HG02763 (cell line): ENCODE measurements at regions not wholly inside any gene's neighbourhood (a gene's known extent, or its start where the extent isn't known, plus 50 kb on each side); places are given as distances from the start of the nearest gene placed in this dataset.

Experiments used
- ATAC-seq: cut with Tn5 transposase; IDR thresholded peaks from one replicate; pipeline ENCODE4 v1.9.1; 2021; ENCODE audit warnings: mild to moderate bottlenecking, moderate library complexity; ENCODE audit not compliant: unreplicated experiment

DNA sequence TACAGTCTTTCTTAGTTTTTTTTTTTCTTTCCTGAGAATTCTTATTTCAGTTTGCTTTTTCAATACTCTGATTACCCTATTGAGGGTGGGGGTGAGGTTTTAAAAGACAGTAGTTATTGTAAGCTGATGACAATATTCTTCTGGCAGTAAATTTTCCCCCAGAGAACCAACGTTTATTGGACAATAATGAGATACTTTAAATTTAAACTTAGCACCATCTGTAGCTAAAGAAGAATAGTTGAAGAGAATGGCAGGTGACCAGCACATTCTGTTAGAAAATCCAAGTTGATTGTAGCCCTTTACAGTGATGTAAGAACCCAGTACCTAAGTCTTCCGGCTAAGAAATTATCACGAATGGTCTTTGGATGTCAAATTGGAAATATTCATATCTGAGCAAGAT, 364.6 kb upstream of the LYPLAL1 start:
- ATAC-seq: no peak

DNA sequence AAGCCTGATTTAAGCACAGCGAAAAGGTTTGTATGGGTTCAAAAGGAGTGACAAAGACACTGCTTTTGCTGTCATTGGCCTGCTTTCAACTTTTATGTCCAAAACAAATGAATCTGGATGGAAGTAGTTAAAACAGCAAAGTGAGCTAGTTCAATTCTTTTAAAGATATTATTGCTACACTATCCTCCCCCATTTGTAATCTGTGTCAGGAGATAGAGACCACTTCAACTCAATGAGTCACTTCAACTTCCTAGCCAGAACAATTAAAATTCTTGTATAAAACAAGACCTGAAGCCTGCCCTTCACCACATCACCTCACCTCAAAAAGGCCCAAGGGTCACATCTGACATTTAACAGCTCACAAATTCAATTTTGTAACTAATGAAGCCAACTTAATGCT, 364.1 kb upstream of the LYPLAL1 start:
- no peak for ATAC-seq

DNA sequence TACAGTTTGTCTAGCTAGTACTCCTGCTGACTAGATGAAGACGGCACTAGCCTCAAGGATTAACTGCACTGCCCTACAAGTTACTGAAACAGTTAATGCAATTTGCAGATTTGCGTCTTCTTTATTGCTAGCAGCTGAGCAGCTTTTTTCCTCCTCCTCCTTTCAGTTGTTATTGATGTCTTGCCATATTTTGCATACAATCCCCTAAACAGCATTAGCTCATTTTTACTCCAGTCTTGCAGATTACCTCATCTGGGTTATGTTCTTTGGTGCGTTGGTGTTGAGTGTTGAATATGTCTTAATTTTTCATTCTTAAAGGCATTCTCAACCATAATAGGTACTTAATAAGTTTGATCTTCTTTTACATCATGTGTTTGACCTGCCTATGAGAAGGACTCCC, 363.4 kb upstream of the LYPLAL1 start:
- no peak for ATAC-seq

DNA sequence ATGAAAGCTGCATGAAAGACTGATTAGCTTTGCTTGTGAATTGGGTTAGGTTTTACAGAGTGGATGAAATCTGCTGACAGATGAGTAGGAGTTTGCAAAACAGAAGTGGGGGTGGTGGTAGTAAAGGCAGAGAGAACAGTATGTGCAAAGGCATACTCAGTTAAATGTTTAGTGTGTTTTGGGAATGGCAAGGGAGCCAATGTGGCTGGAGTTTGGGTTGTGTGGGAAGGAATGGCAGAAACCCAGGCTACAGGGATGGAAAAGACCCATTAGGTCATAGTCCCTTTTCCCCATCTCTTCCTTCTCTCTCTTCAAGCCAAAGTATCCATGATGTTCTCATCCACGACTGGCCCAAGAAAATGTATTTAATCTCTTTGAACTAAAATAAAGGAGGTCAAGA, 362.2 kb upstream of the LYPLAL1 start:
- no peak for ATAC-seq

DNA sequence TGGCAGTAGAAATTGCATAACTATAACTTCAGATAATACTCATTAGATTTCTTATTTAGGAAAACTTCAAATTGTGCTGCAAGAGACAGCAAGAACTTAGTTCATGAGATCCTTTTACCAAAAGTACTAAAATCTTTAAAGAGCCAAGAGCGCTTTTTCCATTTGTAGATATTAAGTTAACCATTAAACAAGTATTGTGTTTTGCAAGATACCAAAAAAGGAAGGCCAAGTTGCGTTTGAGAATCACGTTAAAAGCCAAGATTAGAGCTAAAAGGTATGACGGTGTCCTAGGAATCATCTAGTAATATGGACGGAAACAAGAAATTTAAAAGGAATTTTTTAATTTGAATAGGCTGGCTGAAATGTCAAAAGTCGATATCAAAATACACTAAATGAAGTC, 361.3 kb upstream of the LYPLAL1 start:
- ATAC-seq: no peak

DNA sequence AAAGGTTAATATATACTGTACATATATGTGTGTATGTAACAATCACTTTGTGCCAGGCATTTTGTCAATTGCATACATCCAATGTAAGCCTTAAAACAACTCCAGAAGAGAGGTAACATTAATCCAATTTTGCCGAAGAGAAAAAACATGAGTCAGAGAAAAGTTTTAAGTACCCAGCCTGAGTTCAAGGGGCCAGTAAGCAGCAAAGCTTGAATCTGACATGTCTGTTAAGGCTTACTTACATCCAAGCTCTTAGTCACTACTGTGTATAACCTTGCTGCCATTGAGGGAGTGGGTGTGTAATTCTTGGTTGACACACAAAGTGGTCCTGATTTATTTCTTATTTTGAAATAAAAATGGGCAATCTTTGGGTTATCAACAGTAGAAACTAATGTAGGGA, 360.4 kb upstream of the LYPLAL1 start:
- ATAC-seq: no peak

DNA sequence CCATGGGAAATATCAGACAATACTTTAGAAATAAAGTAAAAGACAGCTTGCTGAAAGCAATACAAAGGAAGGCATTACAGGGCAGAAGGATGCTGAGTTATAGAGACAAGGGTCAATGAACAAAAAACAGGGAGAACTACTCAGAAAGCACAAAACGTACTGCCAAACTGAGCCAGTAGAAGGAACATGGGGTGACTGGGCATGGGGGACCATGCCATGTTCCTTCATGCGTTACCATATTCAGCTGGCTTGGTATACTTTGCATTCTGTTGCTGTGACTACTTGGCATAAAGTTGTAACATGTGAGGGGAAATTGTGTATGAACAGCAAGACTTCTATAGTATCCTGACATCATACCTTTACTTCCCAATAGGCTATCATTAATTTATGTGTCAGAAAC, 358.6 kb upstream of the LYPLAL1 start:
- ATAC-seq: no peak

DNA sequence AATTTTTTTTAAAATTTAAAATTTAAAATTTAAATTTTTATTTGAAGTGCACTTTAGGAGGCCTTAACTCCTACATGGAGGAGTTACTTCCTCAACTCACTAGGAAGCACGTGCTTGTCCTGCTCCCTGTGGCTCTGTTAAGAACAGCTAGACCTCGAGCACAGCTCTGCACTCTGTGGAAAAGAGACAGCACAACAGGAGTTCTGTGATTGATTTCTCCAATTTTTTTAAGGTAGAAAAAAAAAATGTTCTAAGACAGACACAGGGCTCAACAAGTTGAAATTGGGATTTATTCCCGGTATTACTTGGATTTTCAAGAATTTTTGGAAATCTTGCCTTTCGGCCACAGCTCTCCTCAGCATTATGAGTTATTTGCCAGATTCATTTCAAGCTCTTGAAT, 356.6 kb upstream of the LYPLAL1 start:
- no peak for ATAC-seq

DNA sequence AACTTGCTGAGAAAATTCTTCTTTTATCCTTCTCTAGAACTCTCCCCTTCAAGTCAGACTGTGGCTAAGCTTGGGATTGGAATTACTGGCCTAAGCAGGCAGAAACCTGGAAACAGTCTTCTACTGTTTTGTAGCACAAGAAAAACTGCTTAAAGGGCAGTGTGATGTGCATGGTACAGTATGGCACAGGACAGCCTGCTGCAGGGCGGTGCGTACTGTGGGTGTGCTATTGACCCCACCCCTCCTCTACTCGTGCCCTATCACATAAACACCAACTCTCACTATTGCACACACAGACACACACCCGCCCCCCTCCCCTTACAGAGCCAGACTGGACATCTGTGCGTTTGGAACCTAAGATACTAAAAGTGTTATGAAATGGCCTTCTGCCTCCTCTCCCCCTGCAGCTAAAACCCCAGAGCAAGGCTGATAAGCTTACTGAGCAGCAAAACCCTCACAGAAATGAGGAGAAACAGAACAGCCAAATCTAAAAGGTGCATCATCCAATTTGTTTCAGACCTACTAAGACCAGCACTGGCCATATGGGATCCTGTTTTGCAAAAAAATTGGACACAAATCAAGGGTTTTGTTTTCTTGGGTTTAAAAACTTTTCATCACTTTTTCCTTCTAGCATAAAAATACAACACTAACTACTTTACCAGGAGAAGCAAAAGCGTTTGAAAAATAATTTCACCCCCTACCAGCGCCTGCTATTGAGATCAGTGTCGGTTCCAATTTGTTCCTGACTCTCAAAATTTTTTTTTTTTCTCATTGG, 355.8 kb upstream of the LYPLAL1 start:
- ATAC-seq: no peak

DNA sequence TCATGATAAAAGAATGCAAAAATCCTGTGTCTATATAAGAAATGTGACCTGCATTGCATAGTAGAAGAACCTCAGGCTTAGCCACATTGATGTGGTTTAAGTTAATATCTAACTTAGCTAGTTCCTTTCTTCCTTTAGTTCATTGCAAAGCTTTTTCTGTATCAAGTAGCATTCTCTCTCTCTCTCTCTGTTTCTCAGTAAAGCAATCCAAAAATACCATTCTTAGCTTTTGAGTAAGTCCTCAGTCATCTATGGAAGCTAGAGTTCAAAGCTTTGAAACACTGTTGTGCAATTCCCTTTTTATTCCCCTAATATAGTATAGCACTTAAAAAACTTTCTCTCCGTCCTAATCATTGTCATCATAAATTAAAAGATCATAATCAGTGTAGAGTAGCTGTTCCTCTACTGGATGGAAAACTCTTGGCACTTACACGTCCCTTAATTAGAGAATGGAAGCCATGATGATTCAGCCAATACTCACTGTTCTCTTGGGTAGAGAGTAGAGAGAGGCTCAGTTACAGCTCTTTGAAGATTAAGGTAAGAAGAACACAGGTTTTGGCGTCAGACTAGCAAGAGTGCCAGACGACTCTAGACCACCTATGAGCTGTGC, 350.3 kb upstream of the LYPLAL1 start:
- ATAC-seq: peak; percentile 65

DNA sequence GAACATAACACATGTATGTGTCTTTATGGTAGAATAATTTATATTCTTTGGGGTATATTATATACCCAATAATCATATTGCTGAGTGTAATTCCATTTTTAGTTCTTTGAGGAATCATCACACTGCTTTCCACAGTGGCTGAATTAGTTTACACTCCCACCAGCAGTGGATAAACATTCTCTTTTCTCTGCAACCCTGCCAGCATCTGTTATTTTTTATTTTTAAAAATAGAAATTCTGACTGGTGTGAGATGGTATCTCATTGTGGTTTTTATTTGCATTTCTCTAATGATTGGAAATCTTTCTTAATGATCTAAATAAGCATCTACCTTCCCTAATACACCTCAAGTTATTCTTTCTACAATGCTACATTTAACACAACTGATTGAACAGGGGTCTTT, 346.2 kb upstream of the LYPLAL1 start:
- ATAC-seq: no peak

DNA sequence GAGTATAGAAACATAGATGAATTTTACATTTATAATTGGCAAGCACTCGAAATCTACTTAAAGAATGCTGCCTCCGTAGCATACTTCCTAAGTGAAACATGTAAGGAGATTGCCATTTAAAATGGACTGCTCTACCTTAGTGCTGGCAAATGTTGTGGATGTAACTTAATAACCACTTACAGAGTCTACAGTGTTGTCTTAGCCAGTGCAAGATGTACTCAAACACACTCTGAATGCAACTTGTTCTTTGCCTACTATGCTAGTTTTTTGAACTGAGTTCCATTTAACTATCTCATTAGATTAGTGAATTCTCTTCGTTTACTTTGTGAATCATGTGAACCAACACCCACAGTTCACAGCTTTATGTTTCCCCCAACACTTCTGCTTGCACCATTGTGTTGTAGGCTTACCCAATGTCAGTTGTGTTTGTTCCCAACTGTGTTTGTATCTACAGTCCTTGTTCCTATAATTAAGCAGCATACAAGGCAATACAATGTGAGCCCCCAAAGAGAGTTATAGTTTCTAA, 345.5 kb upstream of the LYPLAL1 start:
- ATAC-seq: no peak

DNA sequence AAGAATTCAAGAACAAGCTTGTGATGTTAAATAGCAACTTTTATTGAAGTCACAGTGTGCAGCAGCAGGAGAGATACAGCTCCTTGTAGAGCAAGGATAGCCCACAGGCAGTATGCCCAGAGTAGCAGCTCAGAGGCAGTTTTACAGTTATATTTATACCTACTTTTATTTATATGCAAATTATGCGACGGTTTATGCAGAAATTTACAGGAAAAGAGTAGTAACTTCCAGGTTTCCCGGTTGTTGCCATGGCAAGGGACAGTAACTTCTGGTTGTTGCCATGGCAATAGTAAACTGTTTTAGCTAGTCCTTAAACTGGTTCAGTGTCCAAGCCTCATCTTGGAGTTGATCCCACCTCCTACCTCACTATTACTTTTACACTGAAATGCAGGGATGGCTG, 344.6 kb upstream of the LYPLAL1 start:
- ATAC-seq: no peak

DNA sequence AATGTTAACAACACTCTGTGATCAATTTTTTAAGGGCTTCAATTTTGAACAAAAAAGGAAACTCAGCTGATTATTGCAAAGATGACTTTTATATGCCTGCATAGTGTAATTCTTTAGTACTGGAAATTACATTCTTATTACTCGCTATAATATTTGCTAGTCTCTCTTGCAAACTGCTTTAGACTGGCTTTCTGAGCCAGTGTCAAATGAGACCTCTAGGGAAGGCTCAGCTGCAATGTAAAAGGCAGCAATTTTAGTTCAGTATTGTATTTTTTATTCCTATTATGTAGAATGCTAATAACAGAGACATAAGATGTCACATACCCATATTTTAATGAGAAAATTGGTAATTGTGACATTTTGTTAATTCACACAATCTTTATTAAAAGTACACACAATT, 338.1 kb upstream of the LYPLAL1 start:
- ATAC-seq: no peak

DNA sequence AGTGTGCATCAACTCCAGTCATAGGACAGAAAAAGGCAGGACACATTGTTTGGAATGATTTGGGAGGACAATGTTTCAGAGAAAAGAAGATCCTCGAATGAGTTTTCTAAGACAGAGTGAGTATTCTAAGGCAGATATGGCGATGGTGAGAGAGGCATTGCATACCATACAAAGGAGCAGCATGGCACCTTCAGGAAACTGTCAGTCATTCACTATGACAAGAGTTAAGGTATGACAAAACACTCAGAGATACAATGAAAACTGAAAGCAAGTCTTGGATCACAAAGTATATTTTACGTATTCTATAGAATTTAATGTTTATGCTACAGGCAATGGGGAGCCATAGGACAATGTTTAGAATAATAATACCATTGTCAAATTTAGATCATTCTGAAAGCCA, 337.4 kb upstream of the LYPLAL1 start:
- ATAC-seq: no peak

DNA sequence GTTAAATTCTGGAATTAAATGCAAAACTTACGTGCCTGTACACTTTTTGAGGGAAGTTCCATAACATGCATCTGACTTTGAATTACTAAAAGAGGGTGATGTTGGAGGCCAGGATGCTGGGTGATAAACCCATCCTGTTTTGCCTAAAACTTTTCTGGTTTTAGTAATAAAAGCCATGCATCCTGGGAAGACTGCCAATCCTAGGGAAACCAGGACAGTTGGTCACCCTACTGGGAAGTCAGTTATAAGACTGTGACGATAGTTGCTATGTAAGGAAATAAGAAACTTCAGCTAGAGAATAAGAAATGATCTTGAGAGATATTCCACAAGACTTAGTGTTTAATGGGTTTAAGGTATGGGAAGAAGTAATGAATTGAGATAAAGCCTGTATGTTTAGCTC, 336.6 kb upstream of the LYPLAL1 start:
- no peak for ATAC-seq

DNA sequence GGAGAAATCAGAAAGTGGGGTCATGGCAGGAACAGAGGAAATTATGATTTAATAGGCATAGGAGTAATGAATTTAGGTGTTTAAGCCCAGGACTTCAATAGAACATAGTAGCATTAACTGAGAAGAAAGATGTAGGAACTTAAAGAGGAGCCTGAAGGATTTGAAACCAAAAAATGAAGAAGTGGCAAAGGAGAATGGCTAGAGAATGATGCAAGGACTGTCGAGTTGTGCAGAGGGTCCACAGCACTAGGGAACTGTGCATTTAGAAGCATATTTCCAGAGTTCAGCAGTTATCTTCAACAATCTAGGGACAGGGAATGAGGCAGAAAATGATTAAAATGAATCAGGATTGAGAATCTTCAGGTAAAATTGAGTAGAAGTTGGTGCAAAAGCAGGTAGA, 328.1 kb upstream of the LYPLAL1 start:
- ATAC-seq: no peak

DNA sequence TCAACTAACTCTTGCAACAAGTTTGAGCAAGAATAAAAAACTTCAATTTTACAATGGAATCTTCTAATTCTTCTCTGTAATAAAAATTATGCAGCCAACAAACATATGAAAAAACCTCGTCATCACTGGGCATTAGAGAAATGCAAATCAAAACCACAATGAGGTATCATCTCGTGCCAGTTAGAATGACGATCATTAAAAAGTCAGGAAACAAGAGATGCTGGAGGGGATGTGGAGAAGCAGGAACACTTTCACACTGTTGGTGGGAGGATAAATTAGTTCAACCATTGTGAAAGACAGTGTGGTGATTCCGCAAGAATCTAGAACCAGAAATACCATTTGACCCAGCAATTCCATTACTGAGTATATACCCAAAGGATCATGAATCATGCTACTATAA, 327.5 kb upstream of the LYPLAL1 start:
- no peak for ATAC-seq

DNA sequence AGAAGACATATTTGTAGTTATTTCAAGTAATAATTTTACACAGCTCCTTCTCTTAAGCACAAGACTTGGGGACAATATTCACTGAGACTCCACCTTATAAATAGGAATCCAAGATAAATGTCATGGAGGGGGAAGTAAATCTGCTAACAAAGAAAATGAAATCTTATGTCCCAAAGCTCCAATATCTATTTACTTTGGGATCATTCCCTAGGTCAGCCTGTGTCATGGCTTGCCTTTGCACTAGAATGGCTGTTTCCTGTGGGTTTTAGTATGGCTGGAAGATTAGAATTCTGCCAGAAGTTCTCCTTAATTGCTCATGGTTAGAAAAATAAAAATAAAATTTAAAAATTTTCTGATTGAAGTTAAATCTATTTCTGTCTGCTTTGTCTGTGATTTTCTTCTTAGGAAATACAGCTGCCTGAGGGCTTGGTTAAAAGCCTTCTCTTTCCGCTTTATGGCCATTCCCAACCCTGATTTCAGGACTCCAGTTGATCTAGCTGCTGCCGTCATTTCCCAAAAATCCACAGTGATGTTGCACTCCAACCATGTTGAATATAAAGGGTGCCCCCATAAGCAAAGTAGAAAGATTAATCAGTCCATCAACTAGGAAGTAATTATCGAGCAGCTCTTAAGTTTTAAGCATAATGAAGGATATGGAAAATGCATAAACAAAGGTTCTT, 326.4 kb upstream of the LYPLAL1 start:
- ATAC-seq: no peak

DNA sequence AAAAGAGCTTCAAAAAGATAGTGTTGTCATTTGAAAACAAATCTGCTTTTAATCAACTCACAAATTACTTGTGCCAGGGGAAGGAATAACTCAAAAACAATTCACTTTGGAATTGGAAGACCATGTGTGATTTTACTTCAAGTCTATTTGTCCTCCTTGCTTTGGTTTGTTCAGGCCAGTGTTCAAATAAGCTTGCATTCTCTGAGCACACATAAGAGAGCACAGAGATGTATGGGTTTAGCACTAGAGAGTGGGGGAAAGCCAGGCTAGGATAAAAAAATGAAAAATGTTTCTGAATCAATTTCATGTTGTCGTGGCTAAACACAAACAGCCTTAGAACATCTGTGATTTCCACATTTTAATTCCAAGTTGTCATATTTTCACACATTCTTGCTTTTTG, 325.7 kb upstream of the LYPLAL1 start:
- ATAC-seq: no peak

DNA sequence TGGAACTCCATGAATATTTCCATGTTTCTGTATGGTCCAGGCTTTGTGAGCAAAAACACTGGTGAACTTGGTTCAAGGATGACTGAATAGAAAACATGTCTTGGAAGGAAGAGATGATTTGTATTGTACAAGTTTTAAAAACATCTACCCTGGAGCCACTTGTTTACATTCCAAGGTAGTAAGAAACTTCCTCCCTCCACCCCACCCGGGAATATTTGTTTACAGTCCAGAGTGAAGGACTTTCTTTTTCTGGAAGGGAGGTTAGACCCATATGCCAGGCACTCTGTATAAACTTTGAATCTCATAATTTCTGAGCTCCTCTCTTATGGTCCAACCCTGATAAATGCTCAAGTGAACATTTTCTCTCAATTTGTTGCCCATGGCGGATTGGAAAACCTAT, 323.3 kb upstream of the LYPLAL1 start:
- ATAC-seq: no peak

DNA sequence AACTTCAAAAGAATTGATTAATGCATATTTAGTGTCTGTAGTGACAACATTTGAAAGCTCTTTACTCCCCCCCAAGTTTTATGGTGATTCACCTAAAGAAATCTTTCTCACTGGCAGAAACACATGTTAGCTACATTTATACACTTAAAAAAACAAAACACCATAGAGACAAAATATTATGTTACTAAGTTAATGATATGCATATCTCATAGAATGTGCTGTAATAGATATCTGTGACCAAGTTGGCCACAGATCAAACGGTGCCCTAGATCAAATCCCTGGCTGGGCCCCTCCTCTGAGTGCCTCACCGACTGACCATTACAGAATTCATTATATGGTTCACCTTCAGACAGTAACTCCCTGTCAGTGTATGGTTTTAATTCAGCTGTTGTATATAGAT, 322.1 kb upstream of the LYPLAL1 start:
- no peak for ATAC-seq
